ENCODE measurements at regions not wholly inside any gene's neighbourhood (a gene's known extent, or its start where the extent isn't known, plus 50 kb on each side); places are given as distances from the start of the nearest gene placed in this dataset.
A peak's percentile ranks its signal among the peaks of the same experiment; 100 is the strongest.

- no peak overlapping the region for H3K27ac ChIP-seq
- TF ChIP-seq Cebpa-rat (IDR thresholded peaks at IDR 0.05): no peak
- H3K9ac ChIP-seq: no peak overlapping the region
- H3K4me1 ChIP-seq: peaks cover 5 to 23% (median 16%) of the 10 kb centered on the region in 10 experiments; a peak in 19 of 20 replicates
- no peak overlapping the region for H3K4me3 ChIP-seq
- peaks cover 13 to 39% (median 27%) of the 10 kb centered on the region in 11 experiments; a peak in 21 of 22 replicates for H3K9me3 ChIP-seq (replicated peaks in 1 of 11)
- H3K27me3 ChIP-seq: peaks cover 13 to 25% (median 18%) of the 10 kb centered on the region in 11 experiments; a peak in 20 of 22 replicates
- H3K36me3 ChIP-seq: no peaks in the 10 kb centered on the region
- peak overlapping the region; percentile 23 to 81 (median 67); a peak in 21 of 22 replicates for H3K4me2 ChIP-seq
- no peaks in the 10 kb centered on the region for H4K20me1 ChIP-seq
Measured at GRCh38 chr6:165806126-165806810, 143.2 kb upstream of the PDE10A start.

GRCh38 chr6:165805636-165806035 is 142.6 kb upstream of the PDE10A start:
- TF ChIP-seq Cebpa-rat (IDR thresholded peaks at IDR 0.05): no peak
- Histone ChIP-seq H3K9ac (no peak overlapping the region), H3K36me3 (no peaks in the 10 kb centered on the region), H3K4me3 (no peak overlapping the region), H3K4me2 (peak overlapping the region in 5 of 11 experiments; percentile 59 to 81 (median 76); a peak in 5 of 22 replicates), H3K4me1 (peaks cover 5 to 23% (median 16%) of the 10 kb centered on the region in 10 experiments; a peak in 19 of 20 replicates), H3K27me3 (peaks cover 13 to 25% (median 18%) of the 10 kb centered on the region in 11 experiments; a peak in 20 of 22 replicates), H3K9me3 (replicated peaks in 1 of 11) (peaks cover 13 to 39% (median 27%) of the 10 kb centered on the region in 11 experiments; a peak in 21 of 22 replicates), H3K27ac (no peak overlapping the region), H4K20me1 (no peaks in the 10 kb centered on the region)

- Histone ChIP-seq H3K4me1 (peaks cover 5 to 23% (median 16%) of the 10 kb centered on the region in 10 experiments; a peak in 19 of 20 replicates), H3K36me3 (no peaks in the 10 kb centered on the region), H3K27me3 (peaks cover 13 to 25% (median 18%) of the 10 kb centered on the region in 11 experiments; a peak in 20 of 22 replicates), H3K9me3 (replicated peaks in 1 of 11) (peaks cover 13 to 36% (median 27%) of the 10 kb centered on the region in 11 experiments; a peak in 21 of 22 replicates), H3K9ac (no peak overlapping the region), H3K4me2 (peak overlapping the region in 2 of 11 experiments; percentile 76 to 80; a peak in 1 of 22 replicates), H3K27ac (no peak overlapping the region), H4K20me1 (no peaks in the 10 kb centered on the region), H3K4me3 (no peak overlapping the region)
- no peak for TF ChIP-seq Cebpa-rat (IDR thresholded peaks at IDR 0.05)
Measured at GRCh38 chr6:165805067-165805555, 142.1 kb upstream of the PDE10A start.

- Histone ChIP-seq H3K4me3 (no peak overlapping the region), H3K9ac (no peak overlapping the region), H3K4me1 (peaks cover 5 to 23% (median 16%) of the 10 kb centered on the region in 10 experiments; a peak in 19 of 20 replicates), H4K20me1 (no peaks in the 10 kb centered on the region), H3K27me3 (peaks cover 13 to 25% (median 18%) of the 10 kb centered on the region in 11 experiments; a peak in 20 of 22 replicates), H3K27ac (no peak overlapping the region), H3K4me2 (no peak overlapping the region), H3K9me3 (replicated peaks in 1 of 11) (peaks cover 8 to 30% (median 23%) of the 10 kb centered on the region in 11 experiments; a peak in 21 of 22 replicates), H3K36me3 (no peaks in the 10 kb centered on the region)
- no peak for TF ChIP-seq Cebpa-rat (IDR thresholded peaks at IDR 0.05)
Measured at GRCh38 chr6:165804331-165805066, 141.5 kb upstream of the PDE10A start.

GRCh38 chr6:165800337-165800736 is 137.3 kb upstream of the PDE10A start:
- Histone ChIP-seq H4K20me1 (no peaks in the 10 kb centered on the region), H3K36me3 (no peaks in the 10 kb centered on the region), H3K9ac (no peak overlapping the region), H3K4me1 (peaks cover 0 to 8% (median 5%) of the 10 kb centered on the region in 10 experiments; a peak in 7 of 20 replicates), H3K4me2 (no peak overlapping the region), H3K9me3 (replicated peaks in 1 of 11) (peaks cover 4 to 20% (median 16%) of the 10 kb centered on the region in 11 experiments; a peak in 20 of 22 replicates), H3K27me3 (peaks cover 12 to 22% (median 14%) of the 10 kb centered on the region in 11 experiments; a peak in 20 of 22 replicates), H3K27ac (no peak overlapping the region), H3K4me3 (no peak overlapping the region)
- TF ChIP-seq Cebpa-rat (IDR thresholded peaks at IDR 0.05): no peak

GRCh38 chr6:165799391-165800153 is 136.5 kb upstream of the PDE10A start:
- Histone ChIP-seq H3K9ac (no peak overlapping the region), H4K20me1 (no peaks in the 10 kb centered on the region), H3K36me3 (no peaks in the 10 kb centered on the region), H3K9me3 (replicated peaks in 1 of 11) (peaks cover 2 to 12% (median 8%) of the 10 kb centered on the region in 11 experiments; a peak in 20 of 22 replicates), H3K4me1 (peaks cover 0 to 8% (median 5%) of the 10 kb centered on the region in 10 experiments; a peak in 6 of 20 replicates), H3K4me3 (no peak overlapping the region), H3K27ac (no peak overlapping the region), H3K27me3 (peaks cover 5 to 15% (median 6%) of the 10 kb centered on the region in 11 experiments; a peak in 20 of 22 replicates), H3K4me2 (no peak overlapping the region)
- no peak for TF ChIP-seq Cebpa-rat (IDR thresholded peaks at IDR 0.05)

- no peaks in the 10 kb centered on the region for H3K36me3 ChIP-seq
- no peak overlapping the region for H3K4me3 ChIP-seq
- peaks cover 0 to 8% (median 5%) of the 10 kb centered on the region in 10 experiments; a peak in 6 of 20 replicates for H3K4me1 ChIP-seq
- no peak for TF ChIP-seq Cebpa-rat (IDR thresholded peaks at IDR 0.05)
- peaks cover 0 to 6% (median 2%) of the 10 kb centered on the region in 11 experiments; a peak in 11 of 22 replicates for H3K9me3 ChIP-seq (replicated peaks in 1 of 11)
- H3K27me3 ChIP-seq: peaks cover 0 to 9% (median 2%) of the 10 kb centered on the region in 11 experiments; a peak in 4 of 22 replicates
- H4K20me1 ChIP-seq: no peaks in the 10 kb centered on the region
- no peak overlapping the region for H3K27ac ChIP-seq
- no peak overlapping the region for H3K4me2 ChIP-seq
- no peak overlapping the region for H3K9ac ChIP-seq
Measured at GRCh38 chr6:165798991-165799390, 135.9 kb upstream of the PDE10A start.

- Histone ChIP-seq H3K27ac (no peak overlapping the region), H3K4me2 (no peak overlapping the region), H3K36me3 (no peaks in the 10 kb centered on the region), H3K4me3 (no peak overlapping the region), H4K20me1 (no peaks in the 10 kb centered on the region), H3K9ac (no peak overlapping the region), H3K4me1 (peaks cover 0 to 16% (median 0%) of the 10 kb centered on the region in 10 experiments; a peak in 4 of 20 replicates), H3K9me3 (replicated peaks in 1 of 11) (no peaks in the 10 kb centered on the region), H3K27me3 (no peaks in the 10 kb centered on the region)
- TF ChIP-seq Cebpa-rat (IDR thresholded peaks at IDR 0.05): no peak
Measured at GRCh38 chr6:165794179-165794601, 131.1 kb upstream of the PDE10A start.

Measured in BLaER1 treated with 17β-estradiol and CSF1 and Interleukin-3, amounts not matched to agents 10 nM and 100 nM (cell line).